ENCODE measurements at regions not wholly inside any gene's neighbourhood (a gene's known extent, or its start where the extent isn't known, plus 50 kb on each side); places are given as distances from the start of the nearest gene placed in this dataset.

DNA sequence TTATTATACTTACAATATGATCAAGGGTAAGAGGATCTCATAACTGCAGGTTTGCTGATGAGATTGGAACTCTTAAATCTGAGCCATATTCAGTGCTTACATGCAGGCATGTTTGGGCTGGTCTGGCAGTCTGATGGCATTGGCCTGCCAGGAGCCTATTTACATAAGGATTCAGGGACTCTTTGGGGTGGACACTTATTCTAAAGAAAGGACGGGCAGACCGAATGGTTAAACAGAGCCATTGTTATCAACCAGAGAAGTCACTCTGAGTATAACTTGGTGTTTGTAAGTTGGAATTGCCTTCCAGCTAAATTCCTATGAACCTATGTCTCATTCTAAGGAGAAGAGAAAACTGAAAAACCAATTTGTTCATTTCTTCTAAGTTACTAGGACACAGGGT is 932.8 kb downstream of the IGSF11 start:
- Histone ChIP-seq H3K9me3 (ENCODE audit: low read depth) (no peaks in the 10 kb centered on the region), H4K20me1 (ENCODE audit: insufficient read depth) (no peaks in the 10 kb centered on the region), H3K4me2 (ENCODE audit: unreplicated experiment) (no peak overlapping the region), H3K9ac (no peak overlapping the region), H3K27me3 (replicated peaks; ENCODE audit: insufficient read depth) (no peaks in the 10 kb centered on the region), H3K27ac (no peak overlapping the region), H3K4me1 (ENCODE audit: insufficient read depth) (no peaks in the 10 kb centered on the region), H2AFZ (no peak overlapping the region), H3F3A (ENCODE audit: insufficient read depth) (no peaks in the 10 kb centered on the region), H3K9me2 (ENCODE audit: insufficient read depth) (no peaks in the 10 kb centered on the region), H3K4me3 (no peak overlapping the region), H3K36me3 (ENCODE audit: low read depth) (no peaks in the 10 kb centered on the region), H3K79me2 (ENCODE audit: insufficient read depth) (no peaks in the 10 kb centered on the region)
- in situ Hi-C loops (cut with MboI): no loop called here
- 31 to 40% methylated on average over 2 of the region's 2 CpGs for WGBS, 2 experiments (ENCODE audit: low coverage in 1 of 2, low lambda C conversion rate in 2 of 2, missing lambda C conversion rate in 2 of 2)
- no peak for DNase-seq
- TF ChIP-seq EZH2 (IDR thresholded peaks at IDR 0.05; ENCODE audit: insufficient read depth, poor library complexity, severe bottlenecking): no peak
- no peak for TF ChIP-seq EZH2phosphoT487 (IDR thresholded peaks at IDR 0.05; ENCODE audit: insufficient read depth, low read depth)

- in situ Hi-C loops (cut with MboI): no loop called here
- no peak for DNase-seq
Observed at GRCh38 chr3:118102737-118103136, 931.9 kb downstream of the IGSF11 start.

GRCh38 chr3:118108201-118108600 is 926.4 kb downstream of the IGSF11 start:
- no peak for DNase-seq

More at GRCh38 chr3:118102737-118103136, 931.9 kb downstream of the IGSF11 start:
- Histone ChIP-seq H3K27ac (no peak overlapping the region), H3K9me2 (ENCODE audit: insufficient read depth) (no peaks in the 10 kb centered on the region), H3K9me3 (ENCODE audit: low read depth) (no peaks in the 10 kb centered on the region), H3K27me3 (replicated peaks; ENCODE audit: insufficient read depth) (no peaks in the 10 kb centered on the region), H3K4me1 (ENCODE audit: insufficient read depth) (no peaks in the 10 kb centered on the region), H4K20me1 (ENCODE audit: insufficient read depth) (no peaks in the 10 kb centered on the region), H3K36me3 (ENCODE audit: low read depth) (no peaks in the 10 kb centered on the region), H3K9ac (no peak overlapping the region), H3F3A (ENCODE audit: insufficient read depth) (no peaks in the 10 kb centered on the region), H2AFZ (no peak overlapping the region), H3K4me3 (no peak overlapping the region), H3K4me2 (ENCODE audit: unreplicated experiment) (no peak overlapping the region), H3K79me2 (ENCODE audit: insufficient read depth) (no peaks in the 10 kb centered on the region)
- no peak for TF ChIP-seq EZH2phosphoT487 (IDR thresholded peaks at IDR 0.05; ENCODE audit: insufficient read depth, low read depth)
- no peak for TF ChIP-seq EZH2 (IDR thresholded peaks at IDR 0.05; ENCODE audit: insufficient read depth, poor library complexity, severe bottlenecking)
- WGBS, 2 experiments (ENCODE audit: low coverage in 1 of 2, low lambda C conversion rate in 2 of 2, missing lambda C conversion rate in 2 of 2): 13 to 21% methylated on average over 2 of the region's 2 CpGs

GRCh38 chr3:118108769-118109168 is 925.9 kb downstream of the IGSF11 start:
- Histone ChIP-seq H3K4me2 (ENCODE audit: unreplicated experiment) (no peak overlapping the region), H3K36me3 (ENCODE audit: low read depth) (no peaks in the 10 kb centered on the region), H4K20me1 (ENCODE audit: insufficient read depth) (no peaks in the 10 kb centered on the region), H3K27ac (no peak overlapping the region), H3K4me1 (ENCODE audit: insufficient read depth) (no peaks in the 10 kb centered on the region), H3K9me2 (ENCODE audit: insufficient read depth) (no peaks in the 10 kb centered on the region), H2AFZ (no peak overlapping the region), H3K9ac (no peak overlapping the region), H3K27me3 (replicated peaks; ENCODE audit: insufficient read depth) (no peaks in the 10 kb centered on the region), H3F3A (ENCODE audit: insufficient read depth) (no peaks in the 10 kb centered on the region), H3K9me3 (ENCODE audit: low read depth) (no peaks in the 10 kb centered on the region), H3K4me3 (no peak overlapping the region), H3K79me2 (ENCODE audit: insufficient read depth) (no peaks in the 10 kb centered on the region)
- 18 to 37% methylated on average over 2 of the region's 2 CpGs for WGBS, 2 experiments (ENCODE audit: low coverage in 1 of 2, low lambda C conversion rate in 2 of 2, missing lambda C conversion rate in 2 of 2)
- TF ChIP-seq EZH2phosphoT487 (IDR thresholded peaks at IDR 0.05; ENCODE audit: insufficient read depth, low read depth) (no peak), EZH2 (IDR thresholded peaks at IDR 0.05; ENCODE audit: insufficient read depth, poor library complexity, severe bottlenecking) (no peak)
- no peak for DNase-seq
- in situ Hi-C loops (cut with MboI): no loop called here

More at GRCh38 chr3:118108201-118108600, 926.4 kb downstream of the IGSF11 start:
- no peak overlapping the region for H3K4me2 ChIP-seq (ENCODE audit: unreplicated experiment)
- no peaks in the 10 kb centered on the region for H3K9me2 ChIP-seq (ENCODE audit: insufficient read depth)
- TF ChIP-seq EZH2 (IDR thresholded peaks at IDR 0.05; ENCODE audit: insufficient read depth, poor library complexity, severe bottlenecking) (no peak), EZH2phosphoT487 (IDR thresholded peaks at IDR 0.05; ENCODE audit: insufficient read depth, low read depth) (no peak)
- H3K9me3 ChIP-seq (ENCODE audit: low read depth): no peaks in the 10 kb centered on the region
- no peaks in the 10 kb centered on the region for H3F3A ChIP-seq (ENCODE audit: insufficient read depth)
- H3K79me2 ChIP-seq (ENCODE audit: insufficient read depth): no peaks in the 10 kb centered on the region
- no peaks in the 10 kb centered on the region for H4K20me1 ChIP-seq (ENCODE audit: insufficient read depth)
- no peak overlapping the region for H3K27ac ChIP-seq
- WGBS, 2 experiments (ENCODE audit: low coverage in 1 of 2, low lambda C conversion rate in 2 of 2, missing lambda C conversion rate in 2 of 2): 23 to 24% methylated on average over 2 of the region's 2 CpGs
- no peak overlapping the region for H2AFZ ChIP-seq
- no peaks in the 10 kb centered on the region for H3K4me1 ChIP-seq (ENCODE audit: insufficient read depth)
- no peak overlapping the region for H3K4me3 ChIP-seq
- no peak overlapping the region for H3K9ac ChIP-seq
- H3K36me3 ChIP-seq (ENCODE audit: low read depth): no peaks in the 10 kb centered on the region
- in situ Hi-C loops (cut with MboI): no loop called here
- no peaks in the 10 kb centered on the region for H3K27me3 ChIP-seq (replicated peaks; ENCODE audit: insufficient read depth)

DNA sequence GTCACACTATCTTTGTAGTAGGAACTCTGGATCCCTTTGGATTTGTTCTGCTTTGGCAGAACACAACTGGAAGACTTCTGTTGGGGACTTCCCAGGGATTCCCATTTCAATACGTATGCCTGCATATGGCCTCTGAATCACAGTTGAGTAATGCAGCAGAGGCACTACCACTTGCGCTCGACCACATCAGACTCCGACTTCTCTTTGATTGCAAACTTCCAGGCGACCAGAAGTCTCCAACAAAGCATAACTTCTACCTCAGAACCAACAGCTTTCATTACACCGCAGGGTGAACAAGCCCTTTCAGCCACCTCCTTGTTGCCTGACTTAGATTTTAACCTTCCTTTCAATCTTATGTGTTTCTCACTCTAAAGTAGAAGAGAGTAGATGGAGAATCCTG is 924.4 kb downstream of the IGSF11 start:
- TF ChIP-seq EZH2 (IDR thresholded peaks at IDR 0.05; ENCODE audit: insufficient read depth, poor library complexity, severe bottlenecking) (no peak), EZH2phosphoT487 (IDR thresholded peaks at IDR 0.05; ENCODE audit: insufficient read depth, low read depth) (no peak)
- H3K27me3 ChIP-seq (replicated peaks; ENCODE audit: insufficient read depth): no peaks in the 10 kb centered on the region
- no peaks in the 10 kb centered on the region for H3K79me2 ChIP-seq (ENCODE audit: insufficient read depth)
- 45 to 47% methylated on average over 6 of the region's 6 CpGs for WGBS, 2 experiments (ENCODE audit: low coverage in 1 of 2, low lambda C conversion rate in 2 of 2, missing lambda C conversion rate in 2 of 2)
- H3F3A ChIP-seq (ENCODE audit: insufficient read depth): no peaks in the 10 kb centered on the region
- no peaks in the 10 kb centered on the region for H3K36me3 ChIP-seq (ENCODE audit: low read depth)
- no peak overlapping the region for H2AFZ ChIP-seq
- no peak overlapping the region for H3K4me2 ChIP-seq (ENCODE audit: unreplicated experiment)
- no peaks in the 10 kb centered on the region for H3K9me2 ChIP-seq (ENCODE audit: insufficient read depth)
- H4K20me1 ChIP-seq (ENCODE audit: insufficient read depth): no peaks in the 10 kb centered on the region
- DNase-seq: no peak
- no peak overlapping the region for H3K9ac ChIP-seq
- H3K9me3 ChIP-seq (ENCODE audit: low read depth): no peaks in the 10 kb centered on the region
- H3K4me1 ChIP-seq (ENCODE audit: insufficient read depth): no peaks in the 10 kb centered on the region
- H3K4me3 ChIP-seq: no peak overlapping the region
- H3K27ac ChIP-seq: no peak overlapping the region
- in situ Hi-C loops (cut with MboI): no loop called here

Measured in GM23248 (cell line).